Lung microvascular endothelial cell (primary cell): ENCODE measurements at regions not wholly inside any gene's neighbourhood (a gene's known extent, or its start where the extent isn't known, plus 50 kb on each side); places are given as distances from the start of the nearest gene placed in this dataset.
"Not testable (repeated sequence)": the region's sequence is repeated elsewhere in the genome, so short reads cannot be mapped to it uniquely, and the experiment has no call there.

Experiments used
- DNase-seq, 2 donors: peaks; one replicate each; pipeline versions ENCODE4 v3.0.0 to v3.0.0-alpha.2; 2010; ENCODE audit warnings: low read depth in 2 of 2

GRCh38 chr7:51805783-51806431 lies 489.3 kb upstream of the COBL start:
- DNase-seq, result not testable (repeated sequence)

- DNase-seq, result no peak
Measured at GRCh38 chr7:51802718-51803117, 486.1 kb upstream of the COBL start.

- DNase-seq, result no peak
Measured at GRCh38 chr7:51797371-51797770, 480.8 kb upstream of the COBL start.

GRCh38 chr7:51792796-51793195 lies 476.2 kb upstream of the COBL start:
- DNase-seq, result no peak

GRCh38 chr7:51789489-51789888 lies 472.9 kb upstream of the COBL start:
- no peak for DNase-seq

GRCh38 chr7:51786284-51786683 lies 469.7 kb upstream of the COBL start:
- no peak for DNase-seq

GRCh38 chr7:51785876-51786275 lies 469.3 kb upstream of the COBL start:
- DNase-seq, result no peak

GRCh38 chr7:51785171-51785570 lies 468.6 kb upstream of the COBL start:
- no peak for DNase-seq

GRCh38 chr7:51783241-51783640 lies 466.6 kb upstream of the COBL start:
- DNase-seq, result no peak

GRCh38 chr7:51778121-51778520 lies 461.5 kb upstream of the COBL start:
- DNase-seq, result no peak

- DNase-seq, result no peak
Measured at GRCh38 chr7:51774178-51774577, 457.6 kb upstream of the COBL start.

GRCh38 chr7:51772190-51772589 lies 455.6 kb upstream of the COBL start:
- DNase-seq, result no peak

GRCh38 chr7:51764976-51765375 lies 448.4 kb upstream of the COBL start:
- no peak for DNase-seq

- no peak for DNase-seq
Measured at GRCh38 chr7:51759985-51760384, 443.4 kb upstream of the COBL start.

GRCh38 chr7:51757960-51758359 lies 441.4 kb upstream of the COBL start:
- no peak for DNase-seq

- DNase-seq, result peak in 1 of 2 donors; percentile 0
Measured at GRCh38 chr7:51732951-51733350, 416.3 kb upstream of the COBL start.

GRCh38 chr7:51732116-51732515 lies 415.5 kb upstream of the COBL start:
- no peak for DNase-seq

- no peak for DNase-seq
Measured at GRCh38 chr7:51731075-51731474, 414.5 kb upstream of the COBL start.

GRCh38 chr7:51727441-51727840 lies 410.8 kb upstream of the COBL start:
- DNase-seq, result no peak

GRCh38 chr7:51706851-51707250 lies 390.2 kb upstream of the COBL start:
- DNase-seq, result peak in 1 of 2 donors; percentile 27

GRCh38 chr7:51705701-51706100 lies 389.1 kb upstream of the COBL start:
- no peak for DNase-seq

- no peak for DNase-seq
Measured at GRCh38 chr7:51702673-51703072, 386.1 kb upstream of the COBL start.

- no peak for DNase-seq
Measured at GRCh38 chr7:51701935-51702334, 385.3 kb upstream of the COBL start.

- no peak for DNase-seq
Measured at GRCh38 chr7:51700593-51701215, 384.1 kb upstream of the COBL start.
